ENCODE measurements at regions not wholly inside any gene's neighbourhood (a gene's known extent, or its start where the extent isn't known, plus 50 kb on each side); places are given as distances from the start of the nearest gene placed in this dataset.

DNA sequence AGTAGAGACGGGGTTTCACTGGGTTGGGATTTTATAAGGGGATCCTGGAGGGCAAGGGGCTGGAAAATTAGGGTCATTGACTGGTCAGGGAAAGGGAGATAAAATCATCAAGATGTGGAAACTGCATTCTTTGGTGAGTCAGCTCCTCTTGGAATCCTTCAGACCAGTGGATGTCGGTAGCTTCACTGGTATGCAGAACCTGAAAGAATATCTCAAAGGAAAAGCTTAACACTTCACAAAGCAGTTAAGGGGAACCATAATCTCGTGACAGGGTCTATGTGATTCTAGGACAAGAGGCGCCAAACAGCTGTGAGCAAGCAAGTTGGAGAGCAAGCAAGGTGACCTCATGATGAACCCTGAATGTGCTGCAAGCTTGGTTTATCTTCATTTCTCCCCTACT is 634.7 kb upstream of the AUTS2 start:
- no peak for TF ChIP-seq CTCF (IDR thresholded peaks at IDR 0.05)
- TF ChIP-seq POLR2A (IDR thresholded peaks at IDR 0.05) = no peak

All from ovary (tissue), 3 donors.